Chondrocyte (in vitro differentiated cells): ENCODE measurements at regions not wholly inside any gene's neighbourhood (a gene's known extent, or its start where the extent isn't known, plus 50 kb on each side); places are given as distances from the start of the nearest gene placed in this dataset.

Experiments
- DNase-seq: peaks from one replicate; pipeline ENCODE4 v3.0.0; 2021; ENCODE audit warnings: mixed read lengths, low spot score
- H3K27ac Mint-ChIP-seq: one replicate; pipeline ENCODE4 v1.8.0; 2021; ENCODE audit warnings: mild to moderate bottlenecking, moderate library complexity, mixed read lengths; ENCODE audit not compliant: unreplicated experiment
- H3K27me3 Mint-ChIP-seq: 2 replicates; pipeline ENCODE4 v1.8.0; 2021; ENCODE audit warnings: low read depth, mixed read lengths
- H3K36me3 Mint-ChIP-seq: 2 replicates; pipeline ENCODE4 v1.8.0; 2021; ENCODE audit warnings: low read depth, mixed read lengths
- H3K4me1 Mint-ChIP-seq: 2 replicates; pipeline ENCODE4 v1.8.0; 2021; ENCODE audit warnings: low read depth, mild to moderate bottlenecking, mixed read lengths
- H3K4me3 Mint-ChIP-seq: one replicate; pipeline ENCODE4 v1.8.0; 2021; ENCODE audit warnings: mild to moderate bottlenecking, moderate library complexity, mixed read lengths; ENCODE audit not compliant: unreplicated experiment
- H3K9me3 Mint-ChIP-seq: 2 replicates; pipeline ENCODE4 v1.8.0; 2021; ENCODE audit warnings: low read depth, mixed read lengths
- CTCF ChIP-seq: fragments of 200-600 bp; sonication (generic); IDR thresholded peaks from 2 replicates; pipeline ENCODE4 v1.5.0; 2021; ENCODE audit warnings: antibody characterized with exemption, mild to moderate bottlenecking, moderate library complexity

GRCh38 chr3:40992023-40992422 lies 207.3 kb upstream of the CTNNB1 start:
- Mint-ChIP-seq H3K36me3 (no peaks in the 10 kb centered on the region), H3K4me1 (peaks cover 18% of the 10 kb centered on the region), H3K9me3 (peaks cover 3% of the 10 kb centered on the region), H3K27ac (no peak overlapping the region), H3K27me3 (no peaks in the 10 kb centered on the region), H3K4me3 (no peak overlapping the region)
- TF ChIP-seq CTCF: no peak
- no peak for DNase-seq

- Mint-ChIP-seq H3K9me3 (no peaks in the 10 kb centered on the region), H3K27ac (no peak overlapping the region), H3K36me3 (no peaks in the 10 kb centered on the region), H3K4me1 (peaks cover 40% of the 10 kb centered on the region), H3K4me3 (no peak overlapping the region), H3K27me3 (no peaks in the 10 kb centered on the region)
- DNase-seq: no peak
- no peak for TF ChIP-seq CTCF
Observed at GRCh38 chr3:40994611-40995010, 204.7 kb upstream of the CTNNB1 start.

GRCh38 chr3:40995271-40995670 lies 204.0 kb upstream of the CTNNB1 start:
- no peaks in the 10 kb centered on the region for H3K9me3 Mint-ChIP-seq
- TF ChIP-seq CTCF: no peak
- no peak overlapping the region for H3K4me3 Mint-ChIP-seq
- H3K4me1 Mint-ChIP-seq: peaks cover 36% of the 10 kb centered on the region
- H3K27me3 Mint-ChIP-seq: peaks cover under 1% of the 10 kb centered on the region
- no peak overlapping the region for H3K27ac Mint-ChIP-seq
- DNase-seq: no peak
- no peaks in the 10 kb centered on the region for H3K36me3 Mint-ChIP-seq

- DNase-seq: no peak
- no peak overlapping the region for H3K4me3 Mint-ChIP-seq
- H3K27ac Mint-ChIP-seq: peak overlapping the region; percentile 22
- H3K27me3 Mint-ChIP-seq: peaks cover 4% of the 10 kb centered on the region
- peaks cover 43% of the 10 kb centered on the region for H3K4me1 Mint-ChIP-seq
- no peaks in the 10 kb centered on the region for H3K9me3 Mint-ChIP-seq
- TF ChIP-seq CTCF: no peak
- H3K36me3 Mint-ChIP-seq: no peaks in the 10 kb centered on the region
Observed at GRCh38 chr3:40996382-40996781, 202.9 kb upstream of the CTNNB1 start.

- Mint-ChIP-seq H3K36me3 (no peaks in the 10 kb centered on the region), H3K9me3 (no peaks in the 10 kb centered on the region), H3K4me1 (peaks cover 43% of the 10 kb centered on the region), H3K27ac (peak overlapping the region; percentile 22), H3K4me3 (no peak overlapping the region), H3K27me3 (peaks cover 4% of the 10 kb centered on the region)
- no peak for TF ChIP-seq CTCF
- no peak for DNase-seq
Observed at GRCh38 chr3:40996827-40997710, 202.2 kb upstream of the CTNNB1 start.
